ENCODE measurements at regions not wholly inside any gene's neighbourhood (a gene's known extent, or its start where the extent isn't known, plus 50 kb on each side); places are given as distances from the start of the nearest gene placed in this dataset.

DNA sequence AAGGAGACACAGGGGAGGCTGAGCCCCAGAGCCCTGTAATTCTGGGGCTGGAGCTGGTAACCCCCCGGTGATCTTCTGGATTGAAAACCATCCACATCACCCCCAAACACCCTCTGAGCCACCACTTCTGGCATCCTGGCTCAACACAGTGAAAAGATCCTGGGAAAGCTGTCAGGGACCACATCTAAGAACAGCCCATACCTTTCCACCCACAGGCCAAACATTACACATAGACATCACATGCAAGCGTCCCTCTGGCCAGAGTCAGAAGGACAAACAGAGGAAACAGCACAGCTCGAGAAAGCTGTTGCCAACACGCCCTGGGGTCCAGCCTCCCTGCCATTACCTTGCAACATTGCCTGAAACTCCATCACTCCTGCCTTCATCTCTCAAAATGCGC is 469.5 kb downstream of the SOX6 start:
- Mint-ChIP-seq H3K4me1 (ENCODE audit: insufficient read depth, unreplicated experiment) (no peaks in the 10 kb centered on the region), H3K9me3 (ENCODE audit: unreplicated experiment) (no peaks in the 10 kb centered on the region), H3K4me3 (ENCODE audit: unreplicated experiment) (no peak overlapping the region), H3K36me3 (ENCODE audit: insufficient read depth, unreplicated experiment) (no peaks in the 10 kb centered on the region), H3K27me3 (ENCODE audit: insufficient read depth, unreplicated experiment) (no peaks in the 10 kb centered on the region), H3K27ac (ENCODE audit: low read depth, unreplicated experiment) (no peak overlapping the region)
- ChIA-PET POLR2A (no interaction called here), CTCF (no interaction called here)
- no TSS peak for BruUV-seq (replicated peaks)
- no peak for DNase-seq (ENCODE audit: unreplicated experiment)
- intact Hi-C loops (cut with micrococcal nuclease), result no loop called here
- TF ChIP-seq, protein P1, sequence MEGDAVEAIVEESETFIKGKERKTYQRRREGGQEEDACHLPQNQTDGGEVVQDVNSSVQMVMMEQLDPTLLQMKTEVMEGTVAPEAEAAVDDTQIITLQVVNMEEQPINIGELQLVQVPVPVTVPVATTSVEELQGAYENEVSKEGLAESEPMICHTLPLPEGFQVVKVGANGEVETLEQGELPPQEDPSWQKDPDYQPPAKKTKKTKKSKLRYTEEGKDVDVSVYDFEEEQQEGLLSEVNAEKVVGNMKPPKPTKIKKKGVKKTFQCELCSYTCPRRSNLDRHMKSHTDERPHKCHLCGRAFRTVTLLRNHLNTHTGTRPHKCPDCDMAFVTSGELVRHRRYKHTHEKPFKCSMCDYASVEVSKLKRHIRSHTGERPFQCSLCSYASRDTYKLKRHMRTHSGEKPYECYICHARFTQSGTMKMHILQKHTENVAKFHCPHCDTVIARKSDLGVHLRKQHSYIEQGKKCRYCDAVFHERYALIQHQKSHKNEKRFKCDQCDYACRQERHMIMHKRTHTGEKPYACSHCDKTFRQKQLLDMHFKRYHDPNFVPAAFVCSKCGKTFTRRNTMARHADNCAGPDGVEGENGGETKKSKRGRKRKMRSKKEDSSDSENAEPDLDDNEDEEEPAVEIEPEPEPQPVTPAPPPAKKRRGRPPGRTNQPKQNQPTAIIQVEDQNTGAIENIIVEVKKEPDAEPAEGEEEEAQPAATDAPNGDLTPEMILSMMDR (IDR thresholded peaks at IDR 0.05; ENCODE audit: unreplicated experiment), result no peak

DNA sequence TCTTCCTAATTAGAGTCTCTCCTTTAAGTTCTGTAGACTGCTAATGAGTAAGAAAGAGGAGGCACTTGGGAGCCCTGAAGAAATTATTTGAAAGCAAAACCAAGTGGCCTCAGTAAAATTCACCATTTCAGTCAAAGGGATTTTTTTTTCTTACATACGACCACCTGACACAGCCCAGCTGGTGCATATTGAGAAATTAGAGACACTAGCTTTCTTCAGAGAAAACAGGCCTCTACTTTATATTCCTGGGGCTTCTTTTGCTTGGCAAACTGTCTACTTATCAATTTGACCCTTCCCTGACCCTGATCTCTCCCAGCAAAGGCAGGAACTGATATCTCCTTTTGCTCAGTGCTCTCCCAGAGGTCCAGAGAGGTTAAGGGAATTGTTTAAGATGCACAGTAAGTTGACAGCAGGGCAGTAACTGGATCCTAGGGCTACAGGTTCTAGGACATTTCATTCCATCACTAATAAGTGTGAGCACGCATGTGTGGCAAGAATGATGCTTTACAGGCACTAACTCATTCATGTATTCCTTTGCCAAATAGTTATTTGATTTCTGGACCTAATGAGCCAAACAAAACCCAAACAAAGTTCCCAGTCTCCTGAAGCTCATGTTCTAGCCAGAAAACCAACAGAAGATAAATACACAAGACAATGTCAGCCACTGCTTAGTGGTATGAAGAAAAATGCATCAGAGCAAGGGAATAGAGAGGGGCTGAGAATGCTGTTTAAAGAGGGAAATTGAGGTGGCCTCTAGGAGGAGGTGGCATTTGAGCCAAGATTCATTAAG is 467.6 kb downstream of the SOX6 start:
- POLR2A ChIA-PET, result no interaction called here

DNA sequence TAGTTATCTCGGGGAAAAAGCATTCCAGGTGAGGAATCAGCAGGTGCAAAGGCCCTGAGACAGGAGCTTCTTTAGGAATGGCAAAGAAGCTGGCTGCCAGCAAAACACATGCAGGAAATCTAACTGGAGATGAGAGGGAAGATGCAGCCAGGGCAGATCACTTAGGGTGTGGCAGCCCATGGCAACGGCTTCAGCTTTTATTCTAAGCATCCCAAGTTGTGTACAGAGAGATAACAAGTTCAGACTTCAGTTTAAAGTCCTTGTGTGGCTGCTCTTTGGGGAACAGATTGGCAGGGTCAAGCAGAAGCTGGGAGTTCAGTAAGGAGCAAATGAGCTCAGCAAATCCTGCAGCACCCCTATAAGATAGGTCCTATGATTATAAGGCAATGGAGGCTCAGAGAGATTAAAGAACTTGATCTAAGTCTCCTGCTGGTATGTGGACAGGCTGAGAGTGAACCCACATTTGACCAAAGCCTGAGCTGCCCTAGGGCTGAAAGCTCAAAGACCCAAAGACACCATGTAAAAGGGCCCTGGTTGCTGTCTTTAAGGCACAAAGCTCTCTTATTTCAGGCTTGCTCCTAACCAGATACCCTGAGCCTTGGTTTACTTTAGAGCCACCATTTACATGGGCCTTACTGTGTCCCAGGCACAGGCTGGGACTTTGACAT is 466.8 kb downstream of the SOX6 start:
- no peaks in the 10 kb centered on the region for H3K27me3 Mint-ChIP-seq (ENCODE audit: insufficient read depth, unreplicated experiment)
- H3K27ac Mint-ChIP-seq (ENCODE audit: low read depth, unreplicated experiment), result peak overlapping the region; percentile 4
- intact Hi-C loops (cut with micrococcal nuclease), result no loop called here
- BruUV-seq (replicated peaks), result no TSS peak
- no peak for DNase-seq (ENCODE audit: unreplicated experiment)
- no peaks in the 10 kb centered on the region for H3K36me3 Mint-ChIP-seq (ENCODE audit: insufficient read depth, unreplicated experiment)
- no peaks in the 10 kb centered on the region for H3K9me3 Mint-ChIP-seq (ENCODE audit: unreplicated experiment)
- no peak overlapping the region for H3K4me3 Mint-ChIP-seq (ENCODE audit: unreplicated experiment)
- TF ChIP-seq, protein P1 (IDR thresholded peaks at IDR 0.05; ENCODE audit: unreplicated experiment), result no peak
- ChIA-PET CTCF (interaction anchor here (0.6 to 1.9 kb wide), 2 partner anchors 20 to 415 kb away, joined by 3 to 4 read pairs; no protein-coding TSS in a partner anchor), POLR2A (interaction anchor here (0.6 kb wide), 2 partner anchors 188 to 580 kb away, joined by 3 to 4 read pairs; no protein-coding TSS in a partner anchor)
- H3K4me1 Mint-ChIP-seq (ENCODE audit: insufficient read depth, unreplicated experiment), result peaks cover 7% of the 10 kb centered on the region

More for the DNA sequence above, 467.6 kb downstream of the SOX6 start:
- TF ChIP-seq, protein P1 (IDR thresholded peaks at IDR 0.05; ENCODE audit: unreplicated experiment), result no peak
- H3K4me3 Mint-ChIP-seq (ENCODE audit: unreplicated experiment), result no peak overlapping the region
- H3K27me3 Mint-ChIP-seq (ENCODE audit: insufficient read depth, unreplicated experiment), result no peaks in the 10 kb centered on the region
- DNase-seq (ENCODE audit: unreplicated experiment), result no peak
- peak overlapping the region; percentile 4 for H3K27ac Mint-ChIP-seq (ENCODE audit: low read depth, unreplicated experiment)
- no peaks in the 10 kb centered on the region for H3K9me3 Mint-ChIP-seq (ENCODE audit: unreplicated experiment)
- CTCF ChIA-PET, result interaction anchor here (1.9 kb wide), 1 partner anchor 20 kb away, joined by 4 read pairs; no protein-coding TSS in a partner anchor
- intact Hi-C loops (cut with micrococcal nuclease), result no loop called here
- peaks cover 7% of the 10 kb centered on the region for H3K4me1 Mint-ChIP-seq (ENCODE audit: insufficient read depth, unreplicated experiment)
- H3K36me3 Mint-ChIP-seq (ENCODE audit: insufficient read depth, unreplicated experiment), result no peaks in the 10 kb centered on the region
- BruUV-seq (replicated peaks), result no TSS peak

DNA sequence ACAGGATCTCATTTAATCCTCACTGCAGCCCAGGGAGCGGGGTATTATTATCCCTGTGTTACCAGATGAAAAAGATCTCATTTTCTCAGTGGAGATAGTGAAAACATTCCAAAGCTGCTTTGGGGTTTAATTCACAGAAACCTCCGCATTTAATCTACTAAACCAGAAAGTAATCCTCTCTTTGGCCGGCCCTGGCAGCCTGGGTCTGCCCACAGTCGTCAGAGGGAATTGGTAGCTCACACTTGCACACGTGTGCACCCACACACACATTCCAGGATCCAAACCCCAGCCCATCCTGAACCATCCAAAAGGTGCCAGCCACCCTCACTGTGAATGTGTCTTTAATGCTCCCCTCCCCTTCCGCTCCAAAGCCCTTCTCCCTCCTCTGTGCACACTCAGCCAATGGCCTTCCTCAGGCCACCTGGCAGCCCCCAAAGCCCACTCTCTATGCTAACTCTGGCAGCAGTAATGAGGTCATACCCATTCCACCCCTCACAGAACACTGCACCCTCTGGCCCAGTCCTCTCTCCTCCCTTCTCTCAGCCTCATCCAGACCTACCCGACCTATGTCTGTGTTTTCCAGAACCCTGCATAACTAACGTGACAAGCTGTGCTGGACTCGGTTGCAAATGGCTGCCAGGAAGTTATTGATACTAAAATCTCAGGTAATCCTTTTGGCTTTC is 466.2 kb downstream of the SOX6 start:
- no TSS peak for BruUV-seq (replicated peaks)
- ChIA-PET POLR2A (interaction anchor here (0.6 kb wide), 1 partner anchor 187 kb away, joined by 3 read pairs; no protein-coding TSS in a partner anchor), CTCF (interaction anchor here (1.9 kb wide), 1 partner anchor 21 kb away, joined by 4 read pairs; no protein-coding TSS in a partner anchor)
- Mint-ChIP-seq H3K27me3 (ENCODE audit: insufficient read depth, unreplicated experiment) (no peaks in the 10 kb centered on the region), H3K27ac (ENCODE audit: low read depth, unreplicated experiment) (no peak overlapping the region), H3K4me1 (ENCODE audit: insufficient read depth, unreplicated experiment) (peaks cover 7% of the 10 kb centered on the region), H3K4me3 (ENCODE audit: unreplicated experiment) (no peak overlapping the region), H3K36me3 (ENCODE audit: insufficient read depth, unreplicated experiment) (no peaks in the 10 kb centered on the region), H3K9me3 (ENCODE audit: unreplicated experiment) (no peaks in the 10 kb centered on the region)
- intact Hi-C loops (cut with micrococcal nuclease), result no loop called here
- DNase-seq (ENCODE audit: unreplicated experiment), result no peak
- TF ChIP-seq, protein P1 (IDR thresholded peaks at IDR 0.05; ENCODE audit: unreplicated experiment), result no peak
